ENCODE measurements at regions not wholly inside any gene's neighbourhood (a gene's known extent, or its start where the extent isn't known, plus 50 kb on each side); places are given as distances from the start of the nearest gene placed in this dataset.
A peak's percentile ranks its signal among the peaks of the same experiment; 100 is the strongest.

DNA sequence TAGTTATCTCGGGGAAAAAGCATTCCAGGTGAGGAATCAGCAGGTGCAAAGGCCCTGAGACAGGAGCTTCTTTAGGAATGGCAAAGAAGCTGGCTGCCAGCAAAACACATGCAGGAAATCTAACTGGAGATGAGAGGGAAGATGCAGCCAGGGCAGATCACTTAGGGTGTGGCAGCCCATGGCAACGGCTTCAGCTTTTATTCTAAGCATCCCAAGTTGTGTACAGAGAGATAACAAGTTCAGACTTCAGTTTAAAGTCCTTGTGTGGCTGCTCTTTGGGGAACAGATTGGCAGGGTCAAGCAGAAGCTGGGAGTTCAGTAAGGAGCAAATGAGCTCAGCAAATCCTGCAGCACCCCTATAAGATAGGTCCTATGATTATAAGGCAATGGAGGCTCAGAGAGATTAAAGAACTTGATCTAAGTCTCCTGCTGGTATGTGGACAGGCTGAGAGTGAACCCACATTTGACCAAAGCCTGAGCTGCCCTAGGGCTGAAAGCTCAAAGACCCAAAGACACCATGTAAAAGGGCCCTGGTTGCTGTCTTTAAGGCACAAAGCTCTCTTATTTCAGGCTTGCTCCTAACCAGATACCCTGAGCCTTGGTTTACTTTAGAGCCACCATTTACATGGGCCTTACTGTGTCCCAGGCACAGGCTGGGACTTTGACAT is 466.8 kb downstream of the SOX6 start:
- DNase-seq, result no peak

DNA sequence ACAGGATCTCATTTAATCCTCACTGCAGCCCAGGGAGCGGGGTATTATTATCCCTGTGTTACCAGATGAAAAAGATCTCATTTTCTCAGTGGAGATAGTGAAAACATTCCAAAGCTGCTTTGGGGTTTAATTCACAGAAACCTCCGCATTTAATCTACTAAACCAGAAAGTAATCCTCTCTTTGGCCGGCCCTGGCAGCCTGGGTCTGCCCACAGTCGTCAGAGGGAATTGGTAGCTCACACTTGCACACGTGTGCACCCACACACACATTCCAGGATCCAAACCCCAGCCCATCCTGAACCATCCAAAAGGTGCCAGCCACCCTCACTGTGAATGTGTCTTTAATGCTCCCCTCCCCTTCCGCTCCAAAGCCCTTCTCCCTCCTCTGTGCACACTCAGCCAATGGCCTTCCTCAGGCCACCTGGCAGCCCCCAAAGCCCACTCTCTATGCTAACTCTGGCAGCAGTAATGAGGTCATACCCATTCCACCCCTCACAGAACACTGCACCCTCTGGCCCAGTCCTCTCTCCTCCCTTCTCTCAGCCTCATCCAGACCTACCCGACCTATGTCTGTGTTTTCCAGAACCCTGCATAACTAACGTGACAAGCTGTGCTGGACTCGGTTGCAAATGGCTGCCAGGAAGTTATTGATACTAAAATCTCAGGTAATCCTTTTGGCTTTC is 466.2 kb downstream of the SOX6 start:
- DNase-seq, result no peak

DNA sequence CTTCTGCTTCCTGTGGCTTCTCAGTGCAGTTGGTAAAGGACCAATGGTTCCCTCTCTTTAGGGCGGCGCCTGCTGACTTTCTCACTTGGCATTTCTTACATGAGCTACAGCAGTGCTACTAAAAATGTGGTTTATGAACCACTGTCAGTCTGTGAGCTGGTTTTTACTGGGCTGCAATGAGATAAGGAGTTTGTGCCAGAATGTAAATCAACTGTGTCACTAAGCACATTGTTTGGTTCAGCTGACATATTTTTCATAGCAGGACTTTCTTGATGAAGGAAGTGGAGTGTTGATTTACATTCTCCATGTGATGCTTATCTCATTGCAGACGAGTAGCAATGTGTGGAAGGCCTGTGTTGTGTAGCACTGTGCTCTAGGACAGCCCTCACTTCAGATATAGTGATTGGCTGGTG is 463.3 kb downstream of the SOX6 start:
- DNase-seq, result peak; percentile 89

DNA sequence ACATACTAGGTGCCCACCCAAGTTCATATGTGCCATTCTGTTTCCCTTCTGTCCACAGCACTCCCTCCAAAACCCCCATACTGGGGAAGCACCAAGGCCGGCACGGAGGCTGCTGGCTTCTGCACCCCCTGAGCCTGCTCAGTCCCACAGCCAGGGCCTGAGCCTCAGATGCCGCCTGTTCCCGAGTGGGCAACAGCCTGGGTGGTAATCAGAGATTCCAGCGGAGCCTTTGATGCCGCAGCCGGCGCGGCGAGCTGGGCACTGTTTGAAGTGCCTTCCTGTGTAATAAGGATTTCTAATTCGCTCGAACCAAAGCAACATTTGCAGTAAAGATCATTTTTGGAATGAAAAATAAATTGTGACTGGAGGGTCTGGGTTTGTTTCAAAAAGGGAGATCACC is 460.3 kb downstream of the SOX6 start:
- DNase-seq, result no peak

DNA sequence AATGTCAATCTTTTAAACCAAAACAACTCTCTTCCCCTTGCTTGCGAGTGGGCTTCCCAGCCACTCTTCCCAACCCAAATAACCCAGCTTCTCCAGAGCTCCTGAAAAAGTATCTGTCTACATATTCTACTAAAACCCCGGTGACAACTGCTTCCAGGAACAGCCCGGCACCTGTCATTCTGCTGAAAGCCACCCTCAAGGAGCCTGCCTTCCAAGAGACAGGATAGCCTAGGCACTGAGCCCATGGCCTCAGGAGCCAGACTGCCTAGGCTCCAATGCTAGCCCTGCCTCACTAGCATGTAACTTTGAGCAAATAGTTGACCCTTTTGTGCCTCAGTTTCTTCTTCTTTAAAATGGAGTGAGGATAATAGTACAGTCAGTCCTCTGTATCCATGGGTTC is 459.8 kb downstream of the SOX6 start:
- DNase-seq, result no peak

DNA sequence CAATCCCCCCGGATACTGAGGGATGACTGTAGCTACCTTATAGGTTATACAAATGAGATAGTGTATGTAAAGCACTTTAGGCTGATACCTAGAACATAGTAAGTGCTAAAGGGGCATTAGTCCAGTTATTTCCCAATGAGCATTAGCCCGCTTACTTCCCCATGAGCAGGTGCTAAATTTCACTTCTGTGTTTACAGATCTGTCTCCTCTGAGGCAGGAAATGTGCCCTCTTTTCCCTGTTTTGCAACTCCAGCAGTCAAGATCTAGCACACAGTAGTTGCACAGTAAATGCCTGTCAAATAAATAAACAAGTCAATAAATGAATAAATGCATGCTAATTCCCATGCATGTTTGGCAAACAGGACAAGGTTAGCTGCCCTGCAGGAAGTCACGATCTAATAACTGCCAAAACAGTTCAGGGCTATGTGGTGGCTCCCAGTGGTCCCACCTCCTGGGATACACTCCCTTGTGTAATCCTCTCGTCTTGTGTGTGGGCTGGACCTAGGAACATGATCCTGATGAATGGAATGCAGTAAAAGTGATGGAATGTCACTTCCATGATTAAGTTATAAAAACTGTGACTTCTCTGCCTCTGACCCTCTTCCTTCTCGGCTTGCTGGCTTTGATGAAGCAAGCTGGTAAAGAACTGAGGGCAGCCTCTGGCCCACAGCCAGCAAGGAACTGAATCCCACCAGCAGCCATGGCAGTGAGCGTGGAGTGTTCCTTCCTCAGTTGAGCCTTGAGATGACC is 459.0 kb downstream of the SOX6 start:
- DNase-seq, result no peak

DNA sequence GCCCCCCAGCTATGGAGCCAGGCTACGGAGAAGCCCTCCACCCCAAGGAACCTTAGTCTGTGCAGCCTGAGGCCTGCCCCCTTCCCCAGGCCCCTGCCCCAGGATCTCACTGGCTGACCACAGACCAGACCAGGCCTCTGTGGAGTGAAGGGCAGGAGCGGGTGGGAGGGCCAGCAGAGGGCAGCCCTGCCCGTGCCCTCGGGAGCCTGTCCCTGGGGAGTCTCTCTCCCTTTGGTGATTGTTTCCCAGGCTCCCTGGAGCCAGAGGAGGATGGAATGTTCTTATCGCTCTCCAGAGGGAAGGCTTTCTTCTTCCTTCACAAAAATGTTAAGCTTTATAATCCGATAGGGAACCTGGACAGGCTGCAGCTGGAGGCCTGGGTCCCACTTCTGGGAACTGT is 455.3 kb downstream of the SOX6 start:
- DNase-seq, result no peak

DNA sequence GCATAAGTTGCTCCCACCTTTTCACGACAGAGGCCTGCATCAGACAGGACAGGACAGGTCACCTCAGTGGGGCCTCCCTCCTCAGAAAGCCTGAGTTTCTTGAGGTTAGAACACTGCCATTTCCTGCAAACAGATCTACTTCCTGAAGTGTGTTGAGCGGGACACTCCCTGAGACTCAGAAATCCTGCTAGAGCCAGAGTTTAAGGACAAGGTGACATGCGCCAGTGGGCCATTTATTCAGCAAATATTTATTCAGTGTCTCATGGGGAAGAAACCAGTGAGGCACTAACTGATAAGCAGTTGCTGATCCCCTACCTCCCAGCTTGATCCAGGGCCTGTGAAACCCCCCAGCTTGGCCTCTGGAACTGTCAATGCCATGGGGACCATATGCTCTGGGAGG is 454.6 kb downstream of the SOX6 start:
- DNase-seq, result no peak

DNA sequence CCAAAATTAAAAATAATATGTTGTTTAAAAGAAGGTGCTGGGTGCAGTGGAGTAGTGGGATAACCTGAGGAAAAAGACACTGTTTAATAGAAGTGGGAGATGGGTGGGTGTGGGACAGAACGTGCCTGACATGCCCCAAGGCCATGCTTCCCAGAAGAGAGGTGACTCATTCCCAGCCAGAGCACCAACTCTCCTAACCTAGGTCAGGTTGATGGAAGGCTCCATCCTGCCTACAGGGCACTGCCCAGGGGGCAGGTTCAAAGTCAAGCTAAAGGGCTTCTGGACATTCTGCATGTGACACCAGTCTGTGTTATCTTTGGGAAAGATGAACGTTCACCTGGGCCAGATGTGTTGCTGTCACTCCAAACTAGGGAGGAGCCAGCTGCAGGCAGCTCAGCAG is 453.1 kb downstream of the SOX6 start:
- DNase-seq, result no peak

DNA sequence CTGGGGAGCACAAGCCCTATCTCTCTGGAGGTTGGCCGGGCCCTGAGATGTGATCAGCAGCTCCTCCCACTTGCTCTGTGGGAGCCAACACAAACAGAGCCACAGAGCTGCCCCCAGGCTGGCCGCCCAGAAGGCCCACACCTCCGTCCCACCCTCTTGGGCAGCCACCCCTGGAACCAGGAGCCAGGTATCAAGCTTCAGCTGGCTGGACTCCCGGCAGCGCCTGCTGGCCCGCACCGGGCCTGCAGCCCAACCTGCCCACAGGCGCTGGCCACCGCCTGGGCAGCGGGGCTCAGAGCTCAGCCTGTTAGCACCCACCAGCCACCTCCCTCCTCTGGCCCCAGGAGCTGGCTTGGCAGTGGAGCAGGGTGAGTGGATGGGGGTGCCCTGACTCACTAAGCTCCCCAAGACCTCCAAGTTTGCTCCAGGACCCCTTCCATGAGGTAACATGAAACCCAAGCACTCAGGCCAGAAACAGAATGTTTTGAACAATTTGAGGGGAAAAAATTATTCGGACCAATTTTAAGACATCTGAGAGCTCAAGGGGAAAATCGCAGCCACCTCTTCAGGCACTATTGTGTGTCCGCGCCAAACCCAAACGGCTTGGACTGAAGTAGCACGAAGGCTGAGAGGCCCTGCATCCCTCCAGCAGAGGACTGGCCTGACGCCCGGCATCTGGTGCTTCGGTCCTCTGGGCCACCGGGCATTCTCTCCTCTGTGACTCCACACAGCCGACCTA is 450.8 kb downstream of the SOX6 start:
- no peak for DNase-seq

DNA sequence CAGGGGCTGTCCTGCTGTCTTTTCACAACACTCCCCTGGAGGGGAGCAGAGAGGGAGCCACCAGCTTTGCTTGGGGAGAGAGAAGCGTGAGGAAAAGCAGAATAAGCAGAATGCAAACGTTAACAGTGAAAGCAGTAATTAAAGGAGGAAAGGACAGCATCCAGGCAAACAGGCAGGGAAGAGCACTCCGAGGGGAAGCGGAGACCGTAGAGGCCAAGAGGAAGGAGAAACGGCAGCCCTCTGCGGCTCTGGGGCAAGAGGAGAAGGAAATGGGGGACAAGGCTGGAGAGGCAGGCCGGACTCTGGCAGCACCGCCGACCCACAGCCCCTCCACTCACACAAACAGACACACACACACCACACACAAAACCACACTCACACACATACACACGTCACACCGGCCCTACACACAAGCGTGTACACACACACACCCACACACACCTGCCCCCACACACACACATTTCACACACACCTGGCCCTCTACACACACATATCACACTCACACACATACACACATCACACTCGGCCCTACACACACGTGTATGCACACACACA is 449.8 kb downstream of the SOX6 start:
- DNase-seq, result no peak

DNA sequence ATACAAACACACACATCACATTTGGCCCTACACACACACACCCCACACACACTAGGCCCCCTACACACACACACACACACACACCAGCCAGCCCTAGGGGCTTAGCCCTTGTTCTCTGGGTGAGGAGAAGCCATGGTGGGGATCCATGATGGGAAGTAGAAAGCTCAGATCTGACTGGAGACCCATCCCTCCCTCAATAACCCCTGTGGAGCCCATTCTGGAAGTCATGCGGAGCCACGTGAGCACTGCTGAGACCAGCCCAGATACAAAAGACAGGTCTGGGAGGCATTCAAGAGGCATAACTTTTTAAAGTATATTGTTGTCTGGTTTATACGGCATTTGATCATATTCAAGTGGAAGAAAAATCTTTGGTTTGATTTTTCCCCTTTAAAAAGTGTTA is 448.5 kb downstream of the SOX6 start:
- DNase-seq, result no peak

DNA sequence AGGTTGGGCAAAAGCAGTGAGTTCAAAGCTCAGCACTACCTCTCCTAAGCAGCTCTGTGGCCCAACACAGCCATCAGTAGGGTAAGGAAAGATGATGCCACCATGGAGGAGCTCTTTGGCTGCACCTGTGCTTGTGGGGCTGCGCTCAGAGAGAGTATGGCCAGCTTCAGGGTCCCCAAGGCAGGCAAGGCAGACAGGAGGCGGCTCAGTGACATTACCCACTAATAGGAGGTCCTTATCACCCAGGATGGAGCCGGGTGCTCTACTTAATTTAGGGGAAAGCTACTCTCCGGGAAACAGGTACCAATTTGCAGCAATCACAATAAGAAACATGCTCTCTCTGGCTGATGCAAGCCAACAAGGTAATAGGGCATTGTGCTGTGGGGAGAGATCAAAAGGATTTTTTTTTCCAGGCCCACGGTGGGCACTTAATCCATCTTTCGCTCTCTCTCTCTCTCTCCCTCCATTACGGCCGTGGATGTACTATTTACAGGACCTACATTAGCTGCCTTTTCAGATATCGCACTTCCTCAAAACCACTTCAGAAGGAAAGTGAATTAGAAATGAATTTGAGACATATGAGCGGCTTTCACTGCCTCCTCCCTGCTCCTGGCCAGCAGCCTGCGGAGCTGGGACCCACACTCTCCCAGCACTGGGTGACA is 446.3 kb downstream of the SOX6 start:
- DNase-seq, result peak; percentile 38

DNA sequence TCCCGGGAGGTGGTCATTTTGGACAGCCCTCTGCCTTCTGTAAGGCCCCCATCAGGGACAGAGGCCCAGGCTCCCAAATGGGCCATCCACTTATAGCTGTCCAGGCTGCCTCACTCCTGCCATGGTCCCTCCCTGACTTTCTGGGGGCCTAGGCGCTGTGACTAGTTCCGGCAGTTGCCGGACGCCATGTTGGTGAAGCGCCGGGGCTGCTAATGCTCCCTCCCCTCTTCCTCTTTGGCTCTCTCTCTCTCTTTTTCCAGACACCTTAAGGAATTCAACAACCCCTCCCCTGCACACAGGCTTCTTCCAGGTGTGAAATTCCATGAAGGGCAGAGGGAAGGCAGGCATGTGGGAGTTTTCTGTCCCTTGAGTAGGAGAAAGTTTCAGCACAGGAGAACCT is 445.6 kb downstream of the SOX6 start:
- no peak for DNase-seq

DNA sequence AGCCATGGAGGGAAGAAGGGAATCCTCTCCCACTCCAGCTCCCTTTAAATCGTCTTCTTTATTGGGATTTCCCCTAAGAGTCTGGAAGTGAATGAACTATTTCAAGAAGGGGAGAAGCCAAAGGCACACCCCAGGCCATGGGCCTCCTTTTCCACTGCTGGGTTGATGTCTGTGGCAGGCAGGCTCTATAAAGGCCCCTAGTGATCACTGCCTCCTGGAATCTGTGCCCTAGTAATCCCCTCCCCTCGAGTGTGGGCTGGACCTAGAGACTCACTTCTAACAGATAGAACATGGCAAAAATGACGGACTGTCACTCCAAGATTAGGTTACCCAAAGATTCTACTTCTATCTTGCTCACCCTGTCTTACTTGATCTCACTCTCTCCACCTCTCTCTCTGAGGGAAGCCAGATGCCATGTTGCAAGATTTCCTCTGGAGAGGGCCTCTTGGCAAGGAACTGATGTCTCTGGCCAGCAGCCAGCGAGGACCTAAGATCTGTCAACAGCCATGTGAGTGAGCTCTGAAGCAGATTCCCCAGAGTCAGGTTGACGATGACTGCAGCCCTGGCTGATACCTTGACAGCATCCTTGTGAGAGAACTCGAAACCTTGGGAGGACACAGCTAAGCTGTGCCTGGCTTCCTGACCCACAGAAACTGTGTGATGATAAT is 444.8 kb downstream of the SOX6 start:
- no peak for DNase-seq

DNA sequence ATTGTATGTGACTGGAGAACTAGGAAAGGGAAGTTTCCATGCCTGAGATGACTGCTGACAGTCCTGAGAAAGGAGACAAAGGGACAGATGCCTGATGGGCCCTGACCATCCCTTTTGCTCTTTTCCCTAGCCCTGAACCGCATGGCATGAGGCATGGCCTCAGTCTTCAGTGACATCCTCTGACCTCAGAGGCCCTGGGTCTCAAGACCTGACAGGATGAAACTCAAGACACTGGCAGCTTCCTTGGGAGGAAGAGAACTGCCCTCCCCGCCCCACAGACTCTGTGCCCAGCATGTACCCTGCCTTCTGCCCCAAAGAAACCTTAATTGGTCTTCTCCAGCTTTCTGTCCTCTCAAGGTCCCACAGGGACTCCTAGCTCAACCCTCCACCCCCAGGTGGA is 444.1 kb downstream of the SOX6 start:
- no peak for DNase-seq

DNA sequence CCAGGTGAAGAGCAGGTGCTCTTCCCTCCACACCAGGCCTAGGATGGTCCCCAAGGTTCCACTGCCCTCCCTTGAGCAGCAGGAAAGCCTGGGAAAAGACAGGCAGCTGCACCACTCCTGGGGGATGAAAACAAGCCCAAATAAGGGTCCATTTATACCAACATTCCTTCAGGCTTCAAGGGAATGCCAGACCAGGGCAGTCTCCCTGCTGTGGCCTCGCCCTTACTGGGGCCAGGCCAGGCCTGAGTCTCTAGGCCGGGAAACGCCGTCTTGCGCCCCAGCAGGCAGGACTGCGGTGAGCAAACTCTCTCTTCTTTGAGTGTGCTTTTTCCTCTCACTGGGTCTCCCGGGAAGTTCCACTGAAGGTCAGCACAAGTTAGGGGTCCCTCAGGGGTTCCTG is 443.5 kb downstream of the SOX6 start:
- DNase-seq, result no peak

DNA sequence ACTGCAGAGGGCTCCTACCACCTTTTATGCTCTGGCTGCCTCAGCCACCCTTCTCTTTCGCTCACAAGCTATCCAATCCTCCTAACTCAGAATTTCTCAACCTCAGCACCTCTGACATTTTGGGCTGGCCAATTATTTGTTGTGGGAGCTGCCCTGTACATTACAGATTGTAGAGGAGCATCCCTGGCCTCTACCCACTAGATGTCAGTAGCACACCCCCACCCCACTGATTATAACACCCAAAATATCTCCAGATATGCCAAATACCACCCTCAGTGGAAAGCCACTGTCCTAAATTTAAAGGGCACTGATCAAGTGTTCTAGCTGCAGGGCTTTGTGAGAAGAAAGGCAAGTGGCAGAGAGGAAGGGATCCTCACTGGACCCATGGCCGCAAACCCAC is 443.1 kb downstream of the SOX6 start:
- no peak for DNase-seq
